ENCODE measurements at regions not wholly inside any gene's neighbourhood (a gene's known extent, or its start where the extent isn't known, plus 50 kb on each side); places are given as distances from the start of the nearest gene placed in this dataset.

DNA sequence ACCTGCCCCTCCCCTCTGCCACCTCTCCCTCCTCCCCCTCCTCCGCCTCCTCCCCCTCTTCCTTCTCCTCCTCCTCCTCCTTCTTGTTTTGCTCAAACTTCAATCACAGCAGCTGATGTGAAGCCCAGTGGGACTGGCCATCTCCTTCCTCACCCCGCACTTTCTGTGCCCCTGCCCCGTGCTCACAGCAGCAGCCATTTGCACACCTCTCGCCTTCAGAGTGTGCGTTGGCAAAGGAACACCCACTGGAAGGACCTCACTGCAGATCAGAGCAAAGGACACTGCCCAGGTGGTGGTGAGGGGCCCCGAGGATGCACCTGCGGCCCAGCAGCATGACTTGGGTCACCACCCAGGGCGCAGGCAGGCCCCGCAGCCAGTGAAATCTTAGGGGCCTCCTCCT is 98.8 kb downstream of the SOX1 start:
- TF ChIP-seq, protein P1, sequence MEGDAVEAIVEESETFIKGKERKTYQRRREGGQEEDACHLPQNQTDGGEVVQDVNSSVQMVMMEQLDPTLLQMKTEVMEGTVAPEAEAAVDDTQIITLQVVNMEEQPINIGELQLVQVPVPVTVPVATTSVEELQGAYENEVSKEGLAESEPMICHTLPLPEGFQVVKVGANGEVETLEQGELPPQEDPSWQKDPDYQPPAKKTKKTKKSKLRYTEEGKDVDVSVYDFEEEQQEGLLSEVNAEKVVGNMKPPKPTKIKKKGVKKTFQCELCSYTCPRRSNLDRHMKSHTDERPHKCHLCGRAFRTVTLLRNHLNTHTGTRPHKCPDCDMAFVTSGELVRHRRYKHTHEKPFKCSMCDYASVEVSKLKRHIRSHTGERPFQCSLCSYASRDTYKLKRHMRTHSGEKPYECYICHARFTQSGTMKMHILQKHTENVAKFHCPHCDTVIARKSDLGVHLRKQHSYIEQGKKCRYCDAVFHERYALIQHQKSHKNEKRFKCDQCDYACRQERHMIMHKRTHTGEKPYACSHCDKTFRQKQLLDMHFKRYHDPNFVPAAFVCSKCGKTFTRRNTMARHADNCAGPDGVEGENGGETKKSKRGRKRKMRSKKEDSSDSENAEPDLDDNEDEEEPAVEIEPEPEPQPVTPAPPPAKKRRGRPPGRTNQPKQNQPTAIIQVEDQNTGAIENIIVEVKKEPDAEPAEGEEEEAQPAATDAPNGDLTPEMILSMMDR (IDR thresholded peaks at IDR 0.05; ENCODE audit: poor library complexity) = no peak
- TF ChIP-seq EZH2 (IDR thresholded peaks at IDR 0.05; ENCODE audit: borderline replicate concordance) = no peak
